ENCODE measurements at regions not wholly inside any gene's neighbourhood (a gene's known extent, or its start where the extent isn't known, plus 50 kb on each side); places are given as distances from the start of the nearest gene placed in this dataset.
"Not testable (repeated sequence)": the region's sequence is repeated elsewhere in the genome, so short reads cannot be mapped to it uniquely, and the experiment has no call there.

DNA sequence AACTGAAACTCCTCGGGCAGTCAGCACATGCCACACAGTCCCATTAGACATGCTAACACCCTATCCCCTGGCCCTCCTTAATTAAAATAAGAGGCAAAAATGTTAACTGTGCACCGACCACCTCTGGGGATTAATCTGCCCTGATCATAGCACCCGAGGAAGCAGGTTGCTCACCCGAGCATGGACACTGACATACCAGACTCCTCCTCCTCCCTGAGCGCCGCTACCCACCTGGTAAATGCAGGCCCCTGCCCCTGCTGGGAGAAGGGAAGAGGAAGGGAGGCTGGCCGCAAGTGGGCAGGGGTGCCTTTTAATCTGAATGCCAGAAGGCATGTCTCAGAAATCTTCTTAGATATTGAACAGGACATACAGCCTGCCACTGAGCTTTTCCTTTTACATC lies 360.9 kb downstream of the RRAGC start:
- Histone ChIP-seq H2AFZ (ENCODE audit: low read depth, low read length) (no peak overlapping the region), H3K4me2 (ENCODE audit: low read length) (no peak overlapping the region), H3K27ac (ENCODE audit: low read length) (no peak overlapping the region)

DNA sequence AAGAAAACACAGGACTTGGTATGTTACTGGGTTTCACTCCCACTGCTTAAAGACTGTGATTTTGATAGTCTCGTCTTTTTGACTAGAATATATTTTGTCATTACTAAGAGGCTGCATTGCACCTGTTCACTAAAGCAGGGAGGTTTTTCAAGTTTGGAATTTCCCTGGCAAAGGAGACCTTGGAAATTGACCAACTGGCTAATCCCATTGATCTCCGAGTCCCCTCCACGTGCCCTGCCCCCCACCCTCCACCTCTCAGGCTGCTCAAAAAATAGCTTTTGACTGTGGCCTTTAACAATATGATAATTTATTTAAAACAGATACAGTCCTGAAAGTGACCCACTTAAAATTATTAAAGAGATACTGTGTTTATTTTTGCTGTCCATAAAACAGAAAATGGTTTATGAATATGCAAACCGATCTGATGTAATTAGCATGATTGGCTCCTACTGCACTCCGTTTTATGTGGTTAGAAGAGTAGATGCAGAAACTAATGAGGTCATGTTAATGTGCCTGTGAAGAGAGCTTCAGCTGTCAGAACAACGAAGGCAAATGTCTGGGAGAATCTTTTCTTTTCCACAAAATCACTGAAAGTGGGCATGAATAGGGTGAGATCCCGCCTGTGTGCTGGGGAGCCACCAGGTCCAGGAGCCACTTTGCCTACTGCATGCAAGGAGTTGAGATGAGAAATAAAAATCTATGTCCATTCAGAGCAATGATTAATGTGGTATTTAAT lies 361.5 kb downstream of the RRAGC start:
- no peaks in the 10 kb centered on the region for H3K36me3 ChIP-seq (ENCODE audit: insufficient read depth, low read length)
- no peaks in the 10 kb centered on the region for H3K27me3 ChIP-seq (ENCODE audit: insufficient read depth, low read depth, low read length)
- no peak overlapping the region for H3K9ac ChIP-seq (ENCODE audit: low read length)
- no peak overlapping the region for H3K27ac ChIP-seq (ENCODE audit: low read length)
- no peaks in the 10 kb centered on the region for H3K9me3 ChIP-seq (ENCODE audit: low read length)
- no peaks in the 10 kb centered on the region for H3F3A ChIP-seq (ENCODE audit: insufficient read depth, low read length, poor library complexity, severe bottlenecking)
- H3K4me2 ChIP-seq (ENCODE audit: low read length): no peak overlapping the region
- H3K9me2 ChIP-seq (ENCODE audit: insufficient read depth, low read length): no peaks in the 10 kb centered on the region
- no peaks in the 10 kb centered on the region for H4K20me1 ChIP-seq (ENCODE audit: insufficient read depth)
- no peak overlapping the region for H2AFZ ChIP-seq (ENCODE audit: low read depth, low read length)
- TF ChIP-seq SMC3 (conservative IDR thresholded peaks at IDR 0.05; ENCODE audit: poor library complexity): no peak
- H3K4me3 ChIP-seq (ENCODE audit: low read length): no peak overlapping the region
- no peaks in the 10 kb centered on the region for H3K79me2 ChIP-seq (replicated peaks; ENCODE audit: insufficient read depth, low read length)

More for the DNA sequence above, 360.9 kb downstream of the RRAGC start:
- H3K9me2 ChIP-seq (ENCODE audit: insufficient read depth, low read length): no peaks in the 10 kb centered on the region
- no peaks in the 10 kb centered on the region for H4K20me1 ChIP-seq (ENCODE audit: insufficient read depth)
- no peaks in the 10 kb centered on the region for H3F3A ChIP-seq (ENCODE audit: insufficient read depth, low read length, poor library complexity, severe bottlenecking)
- no peaks in the 10 kb centered on the region for H3K36me3 ChIP-seq (ENCODE audit: insufficient read depth, low read length)
- no peaks in the 10 kb centered on the region for H3K27me3 ChIP-seq (ENCODE audit: insufficient read depth, low read depth, low read length)
- TF ChIP-seq, protein P1, sequence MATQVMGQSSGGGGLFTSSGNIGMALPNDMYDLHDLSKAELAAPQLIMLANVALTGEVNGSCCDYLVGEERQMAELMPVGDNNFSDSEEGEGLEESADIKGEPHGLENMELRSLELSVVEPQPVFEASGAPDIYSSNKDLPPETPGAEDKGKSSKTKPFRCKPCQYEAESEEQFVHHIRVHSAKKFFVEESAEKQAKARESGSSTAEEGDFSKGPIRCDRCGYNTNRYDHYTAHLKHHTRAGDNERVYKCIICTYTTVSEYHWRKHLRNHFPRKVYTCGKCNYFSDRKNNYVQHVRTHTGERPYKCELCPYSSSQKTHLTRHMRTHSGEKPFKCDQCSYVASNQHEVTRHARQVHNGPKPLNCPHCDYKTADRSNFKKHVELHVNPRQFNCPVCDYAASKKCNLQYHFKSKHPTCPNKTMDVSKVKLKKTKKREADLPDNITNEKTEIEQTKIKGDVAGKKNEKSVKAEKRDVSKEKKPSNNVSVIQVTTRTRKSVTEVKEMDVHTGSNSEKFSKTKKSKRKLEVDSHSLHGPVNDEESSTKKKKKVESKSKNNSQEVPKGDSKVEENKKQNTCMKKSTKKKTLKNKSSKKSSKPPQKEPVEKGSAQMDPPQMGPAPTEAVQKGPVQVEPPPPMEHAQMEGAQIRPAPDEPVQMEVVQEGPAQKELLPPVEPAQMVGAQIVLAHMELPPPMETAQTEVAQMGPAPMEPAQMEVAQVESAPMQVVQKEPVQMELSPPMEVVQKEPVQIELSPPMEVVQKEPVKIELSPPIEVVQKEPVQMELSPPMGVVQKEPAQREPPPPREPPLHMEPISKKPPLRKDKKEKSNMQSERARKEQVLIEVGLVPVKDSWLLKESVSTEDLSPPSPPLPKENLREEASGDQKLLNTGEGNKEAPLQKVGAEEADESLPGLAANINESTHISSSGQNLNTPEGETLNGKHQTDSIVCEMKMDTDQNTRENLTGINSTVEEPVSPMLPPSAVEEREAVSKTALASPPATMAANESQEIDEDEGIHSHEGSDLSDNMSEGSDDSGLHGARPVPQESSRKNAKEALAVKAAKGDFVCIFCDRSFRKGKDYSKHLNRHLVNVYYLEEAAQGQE (IDR thresholded peaks at IDR 0.05; ENCODE audit: borderline replicate concordance): no peak
- TF ChIP-seq TAF1 (IDR thresholded peaks at IDR 0.05; ENCODE audit: low read depth) (no peak), POLR2AphosphoS5 (IDR thresholded peaks at IDR 0.05) (no peak), SMC3 (conservative IDR thresholded peaks at IDR 0.05; ENCODE audit: poor library complexity) (no peak), RAD21 (conservative IDR thresholded peaks at IDR 0.05) (no peak), EZH2 (IDR thresholded peaks at IDR 0.05; ENCODE audit: borderline replicate concordance, insufficient read depth, low read length, poor library complexity, severe bottlenecking) (no peak), MXI1 (conservative IDR thresholded peaks at IDR 0.05; ENCODE audit: poor library complexity, severe bottlenecking) (no peak)
- H3K4me3 ChIP-seq (ENCODE audit: low read length): no peak overlapping the region
- no peaks in the 10 kb centered on the region for H3K9me3 ChIP-seq (ENCODE audit: low read length)
- no peaks in the 10 kb centered on the region for H3K79me2 ChIP-seq (replicated peaks; ENCODE audit: insufficient read depth, low read length)
- H3K9ac ChIP-seq (ENCODE audit: low read length): no peak overlapping the region

DNA sequence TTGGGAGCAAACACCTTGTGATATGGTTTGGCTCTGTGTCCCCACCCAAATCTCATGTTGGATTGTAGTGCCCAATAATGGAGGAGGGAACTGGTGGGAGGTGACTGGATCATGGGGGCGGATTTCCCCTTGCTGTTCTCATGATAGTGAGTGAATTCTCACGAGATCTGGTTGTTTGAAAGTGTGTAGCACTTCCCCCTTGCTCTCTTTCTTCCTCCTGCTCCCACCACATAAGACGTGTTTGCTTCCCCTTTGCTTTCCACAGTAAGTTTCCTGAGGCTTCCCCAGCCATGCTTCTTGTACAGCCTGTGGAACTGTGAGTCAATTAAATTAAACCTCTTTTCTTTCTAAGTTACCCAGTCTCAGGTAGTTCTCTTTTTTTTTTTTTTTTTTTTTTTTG lies 366.3 kb downstream of the RRAGC start:
- H3K9me3 ChIP-seq (ENCODE audit: low read length); H3K4me2 ChIP-seq (ENCODE audit: low read length); H3K9ac ChIP-seq (ENCODE audit: low read length); H3K27ac ChIP-seq (ENCODE audit: low read length); H3K27me3 ChIP-seq (ENCODE audit: insufficient read depth, low read depth, low read length); H2AFZ ChIP-seq (ENCODE audit: low read depth, low read length); H4K20me1 ChIP-seq (ENCODE audit: insufficient read depth); H3K9me2 ChIP-seq (ENCODE audit: insufficient read depth, low read length); H3F3A ChIP-seq (ENCODE audit: insufficient read depth, low read length, poor library complexity, severe bottlenecking); H3K36me3 ChIP-seq (ENCODE audit: insufficient read depth, low read length); H3K4me3 ChIP-seq (ENCODE audit: low read length); H3K79me2 ChIP-seq (replicated peaks; ENCODE audit: insufficient read depth, low read length): not testable (repeated sequence)

All from neural cell (in vitro differentiated cells).